B cell (primary cell): ENCODE measurements at regions not wholly inside any gene's neighbourhood (a gene's known extent, or its start where the extent isn't known, plus 50 kb on each side); places are given as distances from the start of the nearest gene placed in this dataset.

ENCODE experiments used
- ATAC-seq: fragments of 200-7000 bp; cut with Tn5 transposase; one replicate; pipeline ENCODE4 v1.10.0; 2021; ENCODE audit warnings: low read depth, mild to moderate bottlenecking, moderate number of reproducible peaks, moderate library complexity
- CTCF ChIA-PET: fragments of 350-600 bp; sonication (Branson Sonifier 250); formaldehyde crosslinking; loops from one replicate; lab custom pipeline; 2021; ENCODE audit warnings: antibody characterized with exemption, inconsistent platforms; lab: Charles Lee
- POLR2A ChIA-PET: fragments of 350-600 bp; sonication (Branson Sonifier 250); formaldehyde crosslinking; loops from one replicate; lab custom pipeline; 2021; ENCODE audit warnings: antibody characterized with exemption; lab: Charles Lee
- DNase-seq: peaks from one replicate; pipeline ENCODE4 v3.0.0; 2013
- H2AFZ ChIP-seq: 2 replicates; pipeline ENCODE4 v1.6.1; 2012; ENCODE audit warnings: mild to moderate bottlenecking, low read depth, low read length; ENCODE audit not compliant: insufficient read depth, poor library complexity, severe bottlenecking
- H3K27ac ChIP-seq, 2 donors: 1 replicate in 1 of 2; 2 replicates in 1 of 2; pipeline ENCODE4 v1.5.1; 2012 to 2013; ENCODE audit warnings: low read length in 2 of 2, mild to moderate bottlenecking in 2 of 2, moderate library complexity in 1 of 2
- H3K27me3 ChIP-seq, 4 experiments: fragments of 200-600 bp in 1 of 4; sonication (generic) in 1 of 4; replicated peaks in 1 of 4; 1 replicate in 2 of 4; 2 replicates in 2 of 4; pipeline versions ENCODE4 v1.6.1 to v1.7.0; 2013 to 2016; ENCODE audit warnings: low read length in 3 of 4, mild to moderate bottlenecking in 2 of 4, mixed read lengths in 1 of 4, moderate library complexity in 1 of 4; ENCODE audit not compliant: insufficient read depth in 4 of 4, control insufficient read depth in 3 of 4; ENCODE audit errors: control extremely low read depth in 1 of 4
- H3K36me3 ChIP-seq, 2 experiments: replicated peaks in 1 of 2; 1 replicate in 1 of 2; 2 replicates in 1 of 2; pipeline versions ENCODE4 v1.6.1 to v1.7.1; 2013; ENCODE audit warnings: low read length in 1 of 2; ENCODE audit not compliant: insufficient read depth in 2 of 2, control insufficient read depth in 1 of 2; ENCODE audit errors: control extremely low read depth in 1 of 2, extremely low read depth in 1 of 2
- H3K4me1 ChIP-seq, 2 donors: fragments of 200-600 bp in 1 of 2; sonication (generic) in 1 of 2; 1 replicate in 1 of 2; 2 replicates in 1 of 2; pipeline versions ENCODE4 v1.5.1 to v1.6.1; 2013 to 2017; ENCODE audit warnings: low read length in 2 of 2; ENCODE audit not compliant: control insufficient read depth in 2 of 2, insufficient read depth in 2 of 2
- H3K4me2 ChIP-seq: replicated peaks from 2 replicates; pipeline ENCODE3; 2012; ENCODE audit warnings: mild to moderate bottlenecking, low read depth, low read length; ENCODE audit not compliant: poor library complexity, severe bottlenecking
- H3K4me3 ChIP-seq, 5 experiments: fragments of 200-600 bp in 1 of 5; sonication (generic) in 1 of 5; 1 replicate in 3 of 5; 2 replicates in 2 of 5; pipeline versions ENCODE4 v1.5.1 to v1.7.0; 2011 to 2016; ENCODE audit warnings: low read length in 4 of 5, mild to moderate bottlenecking in 4 of 5, low read depth in 2 of 5, control low read depth in 1 of 5, moderate library complexity in 1 of 5; ENCODE audit not compliant: insufficient read depth in 1 of 5; ENCODE audit errors: control extremely low read depth in 1 of 5, extremely low read depth in 1 of 5
- H3K79me2 ChIP-seq: fragments of 200-600 bp; sonication (generic); one replicate; pipeline ENCODE4 v1.6.0; 2016; ENCODE audit warnings: low read length; ENCODE audit not compliant: control insufficient read depth, insufficient read depth
- H3K9ac ChIP-seq: fragments of 200-600 bp; sonication (generic); 2 replicates; pipeline ENCODE4 v1.6.1; 2017; ENCODE audit warnings: mild to moderate bottlenecking, low read length, moderate library complexity
- H3K9me3 ChIP-seq, 3 donors: one replicate each; pipeline versions ENCODE4 v1.6.1 to v1.7.1; 2013; ENCODE audit warnings: low read length in 2 of 3; ENCODE audit not compliant: control insufficient read depth in 2 of 3, insufficient read depth in 1 of 3; ENCODE audit errors: control extremely low read depth in 1 of 3
- H4K20me1 ChIP-seq: 2 replicates; pipeline ENCODE4 v1.6.0; 2012; ENCODE audit warnings: mild to moderate bottlenecking, low read length; ENCODE audit not compliant: insufficient read depth, control insufficient read depth, poor library complexity, severe bottlenecking
- H3K27ac Mint-ChIP-seq: one replicate; pipeline ENCODE4 v1.8.0; 2021; ENCODE audit warnings: mixed read lengths
- H3K27me3 Mint-ChIP-seq: one replicate; pipeline ENCODE4 v1.8.0; 2021; ENCODE audit warnings: mixed read lengths
- H3K4me1 Mint-ChIP-seq: one replicate; pipeline ENCODE4 v1.8.0; 2021; ENCODE audit warnings: mixed read lengths
- H3K4me3 Mint-ChIP-seq: one replicate; pipeline ENCODE4 v1.8.0; 2021; ENCODE audit warnings: mixed read lengths
- H3K9me3 Mint-ChIP-seq: one replicate; pipeline ENCODE4 v1.8.0; 2022; ENCODE audit warnings: mixed read lengths; ENCODE audit not compliant: insufficient read depth
- CTCF ChIP-seq: fragments of 200-600 bp; IDR thresholded peaks from one replicate; pipeline ENCODE4 v1.8.0; 2022; ENCODE audit warnings: antibody characterized with exemption, mild to moderate bottlenecking
- EZH2 ChIP-seq: IDR thresholded peaks from 2 replicates; pipeline ENCODE4 v1.6.1; 2012; ENCODE audit warnings: borderline replicate concordance, low read depth, mild to moderate bottlenecking, moderate library complexity, low read length; ENCODE audit not compliant: insufficient read depth, poor library complexity, severe bottlenecking
- WGBS: methylation state at CpG from one replicate; pipeline ENCODE4 v1.1.5; 2013; ENCODE audit warnings: missing lambda C conversion rate; ENCODE audit not compliant: insufficient coverage; 5-methylcytosine and 5-hydroxymethylcytosine counted together
- intact Hi-C: fragments of 100-400 bp; cut with micrococcal nuclease; formaldehyde crosslinking; loops from one replicate; pipeline ENCODE4 v1.10.0; 2022

GRCh38 chr6:11380969-11381744, 148.7 kb upstream of the NEDD9 start:
- 80% methylated on average over 6 of the region's 12 CpGs for WGBS
- peaks cover 83% of the 10 kb centered on the region for H3K4me1 Mint-ChIP-seq
- H3K27ac Mint-ChIP-seq = peak overlapping the region; percentile 88
- Histone ChIP-seq H3K4me1 (peaks cover 64 to 74% of the 10 kb centered on the region in 2 donors), H3K36me3 (peaks cover 0 to 13% of the 10 kb centered on the region in 2 experiments), H3K9ac (peak overlapping the region; percentile 73), H3K4me3 (peak overlapping the region; percentile 62 to 93 (median 80)), H3K79me2 (peaks cover 59% of the 10 kb centered on the region), H4K20me1 (peaks cover 42% of the 10 kb centered on the region), H3K4me2 (peak overlapping the region; percentile 79), H3K27ac (peak overlapping the region; percentile 81 to 85), H3K9me3 (no peaks in the 10 kb centered on the region), H2AFZ (peak overlapping the region; percentile 73), H3K27me3 (no peaks in the 10 kb centered on the region)
- no peaks in the 10 kb centered on the region for H3K9me3 Mint-ChIP-seq
- DNase-seq (no peak), ATAC-seq (no peak)
- TF ChIP-seq CTCF (no peak), EZH2 (no peak)
- no peaks in the 10 kb centered on the region for H3K27me3 Mint-ChIP-seq
- ChIA-PET POLR2A (interaction anchor here (0.5 to 2.5 kb wide), 6 partner anchors 8 to 594 kb away, joined by 3 to 8 read pairs (median 3); no protein-coding TSS in a partner anchor), CTCF (interaction anchor here (0.9 to 4.0 kb wide), 7 partner anchors 8 to 209 kb away, joined by 3 to 29 read pairs (median 5); no protein-coding TSS in a partner anchor)
- intact Hi-C loops = no loop called here
- peak overlapping the region; percentile 95 for H3K4me3 Mint-ChIP-seq

GRCh38 chr6:11380549-11380948, 148.1 kb upstream of the NEDD9 start:
- peak overlapping the region; percentile 81 to 85 for H3K27ac ChIP-seq
- ATAC-seq (no peak), DNase-seq (no peak)
- TF ChIP-seq CTCF (no peak), EZH2 (no peak)
- H3K36me3 ChIP-seq = peaks cover 0 to 14% of the 10 kb centered on the region in 2 experiments
- H3K4me2 ChIP-seq = peak overlapping the region; percentile 79
- WGBS = 67% methylated on average over 6 of the region's 7 CpGs
- peaks cover 65% of the 10 kb centered on the region for H3K79me2 ChIP-seq
- Mint-ChIP-seq H3K27ac (peak overlapping the region; percentile 79), H3K9me3 (no peaks in the 10 kb centered on the region), H3K27me3 (no peaks in the 10 kb centered on the region), H3K4me3 (peak overlapping the region; percentile 95), H3K4me1 (peaks cover 82% of the 10 kb centered on the region)
- POLR2A ChIA-PET = interaction anchor here (0.6 to 1.2 kb wide), 3 partner anchors 8 to 78 kb away, joined by 3 read pairs; no protein-coding TSS in a partner anchor
- intact Hi-C loops = no loop called here
- H3K9me3 ChIP-seq = no peaks in the 10 kb centered on the region
- H2AFZ ChIP-seq = no peak overlapping the region
- peak overlapping the region; percentile 73 for H3K9ac ChIP-seq
- no peaks in the 10 kb centered on the region for H3K27me3 ChIP-seq
- peak overlapping the region; percentile 62 to 93 (median 80) for H3K4me3 ChIP-seq
- peaks cover 67 to 70% of the 10 kb centered on the region in 2 donors for H3K4me1 ChIP-seq
- H4K20me1 ChIP-seq = peaks cover 42% of the 10 kb centered on the region
- CTCF ChIA-PET = interaction anchor here (1.0 to 4.0 kb wide), 5 partner anchors 13 to 208 kb away, joined by 3 to 29 read pairs (median 10); no protein-coding TSS in a partner anchor
